ENCODE measurements at regions not wholly inside any gene's neighbourhood (a gene's known extent, or its start where the extent isn't known, plus 50 kb on each side); places are given as distances from the start of the nearest gene placed in this dataset.
A peak's percentile ranks its signal among the peaks of the same experiment; 100 is the strongest.
"Not testable (repeated sequence)": the region's sequence is repeated elsewhere in the genome, so short reads cannot be mapped to it uniquely, and the experiment has no call there.

DNA sequence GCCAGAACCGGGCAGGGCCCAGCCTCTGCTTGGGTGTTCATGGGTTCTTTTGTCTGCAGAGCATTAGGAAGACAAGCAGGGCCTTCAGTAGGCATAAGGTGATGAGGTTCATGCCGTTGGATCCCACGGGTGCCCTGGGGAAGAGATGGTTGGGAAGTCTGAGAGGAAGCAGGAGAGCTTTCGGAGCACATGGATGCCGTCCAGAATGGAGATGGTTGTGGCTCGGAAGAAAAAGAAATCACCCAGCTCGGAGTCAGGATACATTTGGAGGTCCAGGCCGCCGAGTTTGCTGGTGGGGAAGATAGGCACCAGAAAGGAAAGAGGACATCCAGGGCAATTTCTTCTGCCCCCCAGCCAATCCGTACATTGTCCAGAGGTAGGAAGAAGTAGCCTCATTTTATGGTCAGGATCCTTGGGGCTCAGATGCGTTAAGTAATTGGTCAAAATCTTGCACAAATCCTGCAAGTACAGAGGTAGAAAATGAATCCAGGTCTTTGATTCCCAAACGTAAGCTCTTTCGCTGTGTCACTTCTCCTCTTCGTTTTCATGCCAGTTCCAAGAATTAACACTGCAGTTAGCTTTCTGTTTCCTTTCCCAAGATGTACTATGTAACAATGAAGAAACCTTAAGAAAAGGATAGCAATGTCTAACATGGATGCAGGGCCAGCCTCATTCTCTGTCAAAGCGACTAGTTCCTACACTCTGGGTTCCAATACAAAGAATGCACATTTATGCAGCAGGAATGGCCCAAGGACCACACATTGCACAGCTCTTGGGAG is 147.8 kb upstream of the KLF6 start:
- DNase-seq (ENCODE audit: low spot score), result no peak

DNA sequence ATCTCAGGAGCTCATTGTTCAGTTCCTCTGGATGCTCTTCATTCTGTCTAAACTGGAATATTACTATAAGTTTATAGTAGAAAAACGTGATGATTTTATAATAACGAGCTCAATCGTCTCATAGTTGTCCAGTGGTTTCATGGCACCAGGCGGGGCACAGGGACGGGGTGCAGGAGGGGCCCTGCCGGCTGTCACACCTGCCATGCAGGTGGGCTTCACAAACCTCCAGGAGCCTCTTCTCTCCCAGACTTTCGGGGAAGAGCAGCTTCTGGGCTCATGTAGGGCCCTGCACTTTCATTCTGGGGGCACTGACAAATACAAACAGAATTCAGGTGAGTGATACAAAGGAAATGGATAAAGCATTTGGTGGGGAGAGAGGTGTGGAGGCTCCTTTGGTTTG is 146.9 kb upstream of the KLF6 start:
- no peak for DNase-seq (ENCODE audit: low spot score)

DNA sequence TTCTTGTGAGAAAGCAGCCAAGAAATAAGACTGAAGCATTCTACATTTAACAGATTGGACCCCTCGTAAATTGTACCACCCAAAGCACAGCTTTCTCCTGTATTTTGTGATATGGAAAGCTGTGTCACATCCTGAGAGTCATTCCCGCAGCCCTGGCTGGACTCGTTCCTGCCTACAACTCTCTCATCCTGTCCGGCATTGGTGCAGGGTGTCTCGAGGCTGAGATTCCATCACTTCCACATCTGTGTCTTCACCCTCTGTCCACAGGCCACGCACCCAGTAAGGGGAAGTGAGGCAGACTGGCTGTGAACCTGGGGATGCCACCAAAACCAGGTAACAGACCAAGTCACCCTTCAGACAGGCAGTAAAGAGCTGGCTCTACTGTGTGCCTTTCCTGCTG is 146.2 kb upstream of the KLF6 start:
- no peak for DNase-seq (ENCODE audit: low spot score)

DNA sequence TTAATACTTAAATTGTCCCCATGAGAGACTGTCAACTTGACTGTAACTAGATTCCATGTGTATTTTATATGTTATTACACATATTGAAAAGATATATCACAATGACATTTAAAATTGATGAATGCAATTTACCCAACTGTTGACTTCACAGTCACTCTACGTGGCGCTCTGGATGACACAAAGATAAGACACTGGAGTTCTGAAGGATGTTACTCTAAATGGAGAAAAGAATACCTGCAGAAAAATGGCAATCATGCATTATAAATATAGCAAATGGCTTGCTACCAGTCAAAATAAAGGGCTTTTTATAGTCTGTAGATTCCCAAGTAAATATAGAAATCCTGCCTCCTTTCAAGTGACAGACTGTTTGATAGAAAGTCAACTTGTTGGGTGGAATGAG is 143.6 kb upstream of the KLF6 start:
- DNase-seq (ENCODE audit: low spot score), result no peak

DNA sequence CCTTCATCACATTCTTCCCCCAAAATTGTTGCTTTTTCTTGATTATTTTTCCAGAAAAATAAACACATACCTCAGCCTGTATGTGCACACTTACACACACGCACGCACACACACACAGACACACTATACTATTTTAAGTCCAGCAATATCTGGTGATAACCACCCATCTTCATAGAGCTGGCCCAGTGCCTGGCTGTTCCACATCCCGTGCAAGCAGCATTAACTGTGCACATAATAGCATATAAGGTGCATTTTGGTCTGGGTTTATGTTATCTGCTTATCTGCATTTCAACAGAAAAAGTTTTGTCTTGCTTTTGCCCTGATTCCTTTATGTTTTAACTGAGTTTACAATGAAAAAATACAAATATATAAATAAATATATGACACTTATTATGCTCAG is 143.1 kb upstream of the KLF6 start:
- no peak for DNase-seq (ENCODE audit: low spot score)

DNA sequence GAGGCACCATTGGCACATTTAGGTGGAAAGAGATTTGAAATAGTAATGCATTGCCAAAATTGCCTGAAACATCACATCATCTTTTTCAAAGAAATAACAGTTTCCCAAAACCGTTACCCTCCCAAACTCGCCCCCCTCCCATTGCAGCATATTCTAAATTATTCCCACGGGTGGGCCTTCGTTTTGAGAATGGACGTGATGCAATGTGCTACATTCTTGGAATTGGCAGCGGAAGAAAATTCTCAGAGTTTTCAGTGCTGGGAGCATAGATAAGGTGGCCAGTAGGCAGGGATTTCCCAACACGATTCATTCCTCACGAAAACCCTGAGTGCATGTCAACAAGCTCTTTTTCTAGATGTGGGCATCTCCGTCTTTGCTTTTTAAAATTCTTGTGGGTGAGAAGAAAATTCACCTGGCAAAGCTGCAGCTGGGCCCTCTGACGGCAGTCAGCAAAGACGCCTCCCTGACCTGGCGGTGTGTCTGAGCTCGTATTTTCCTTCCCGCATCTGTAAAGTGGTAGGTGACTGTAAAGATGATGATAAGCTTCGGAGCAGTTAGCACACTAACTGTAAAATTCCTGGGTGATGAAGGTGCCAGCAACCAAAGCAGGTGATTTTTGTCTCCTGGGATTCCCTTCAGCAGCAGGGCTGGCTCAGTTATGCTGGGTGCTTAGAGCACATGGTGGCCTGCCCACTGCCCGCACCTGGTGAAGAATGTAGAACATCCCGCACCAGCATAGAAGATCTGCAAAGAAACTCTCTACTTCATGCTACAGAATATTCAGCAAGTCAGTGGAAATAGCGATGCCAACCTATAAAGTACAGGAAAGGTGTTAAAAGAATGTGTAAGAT is 141.9 kb upstream of the KLF6 start:
- no peak for DNase-seq (ENCODE audit: low spot score)

DNA sequence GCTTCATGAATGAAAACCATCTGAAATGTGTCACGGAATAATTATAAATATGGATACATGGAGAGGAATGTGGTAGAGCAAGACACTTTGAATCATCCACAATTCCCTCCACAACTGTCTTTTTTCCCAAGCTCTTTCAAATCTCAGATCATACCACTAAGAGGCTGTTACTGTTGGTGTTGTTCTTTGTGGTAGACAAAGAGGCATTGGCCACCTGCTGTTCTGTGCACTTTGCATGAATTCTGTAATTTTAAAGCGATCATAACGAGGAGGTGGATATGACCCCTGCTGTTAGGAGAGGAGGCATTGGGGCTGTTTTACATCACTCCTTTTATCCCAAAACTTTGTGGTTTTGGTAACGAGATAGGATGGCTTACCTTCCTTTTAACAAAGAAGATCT is 141.2 kb upstream of the KLF6 start:
- no peak for DNase-seq (ENCODE audit: low spot score)

DNA sequence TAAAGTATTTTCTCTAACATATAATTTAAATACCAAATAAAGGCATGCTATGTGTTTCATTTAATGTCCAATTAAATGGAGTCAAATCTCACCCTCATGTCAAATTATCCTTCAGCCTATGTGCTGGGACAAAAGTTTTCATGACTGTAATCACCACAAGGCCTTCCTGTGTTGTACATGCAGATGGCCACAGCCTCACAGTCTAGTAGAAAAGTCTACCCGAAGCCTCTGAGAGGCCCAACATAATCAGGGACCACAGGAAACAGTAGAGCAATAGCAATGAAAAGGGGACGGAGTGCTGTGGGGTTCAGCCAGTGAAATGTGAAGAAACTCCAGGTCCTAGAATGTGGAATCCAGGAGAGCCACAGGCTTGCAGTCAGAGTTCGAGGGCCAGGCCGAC is 140.2 kb upstream of the KLF6 start:
- no peak for DNase-seq (ENCODE audit: low spot score)

DNA sequence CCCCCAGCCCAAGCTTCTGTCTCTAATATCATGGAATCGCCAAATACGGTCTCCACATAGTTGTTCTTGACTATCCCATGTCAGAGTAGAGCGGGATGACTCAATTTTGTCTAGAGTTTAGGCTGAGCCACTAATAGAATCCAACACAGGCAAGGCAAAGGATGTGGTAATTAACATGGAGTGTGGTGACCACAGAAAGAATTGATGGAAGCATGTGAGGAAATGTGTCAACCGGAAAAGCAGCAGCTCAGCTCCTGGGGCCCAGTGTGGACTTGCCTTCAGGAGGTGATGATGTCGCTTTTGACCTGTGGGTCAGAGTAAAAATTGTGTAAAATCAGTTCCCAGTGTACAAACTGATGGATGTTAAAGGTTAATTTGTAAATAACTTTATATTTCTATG is 139.3 kb upstream of the KLF6 start:
- DNase-seq (ENCODE audit: low spot score), result peak; percentile 27

DNA sequence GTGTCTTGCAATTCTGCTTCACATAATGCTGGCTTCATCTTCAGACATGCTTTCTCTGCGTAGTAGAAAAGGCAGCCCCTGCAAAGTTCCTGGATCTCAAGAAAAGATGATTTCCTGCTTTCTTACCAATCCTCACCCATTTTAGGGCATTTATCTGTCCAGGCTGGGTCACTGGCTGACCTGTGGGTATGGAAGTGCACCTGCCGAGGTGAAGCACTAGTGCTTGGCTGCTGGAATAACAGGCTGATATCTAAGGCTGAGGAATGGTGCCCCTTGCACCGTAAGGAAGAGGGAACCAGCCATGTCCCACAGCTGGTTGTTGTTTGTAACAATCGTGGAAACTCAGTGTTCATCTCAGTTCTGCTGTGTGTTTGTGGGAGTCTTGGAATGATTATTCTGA is 138.0 kb upstream of the KLF6 start:
- DNase-seq (ENCODE audit: low spot score), result no peak

DNA sequence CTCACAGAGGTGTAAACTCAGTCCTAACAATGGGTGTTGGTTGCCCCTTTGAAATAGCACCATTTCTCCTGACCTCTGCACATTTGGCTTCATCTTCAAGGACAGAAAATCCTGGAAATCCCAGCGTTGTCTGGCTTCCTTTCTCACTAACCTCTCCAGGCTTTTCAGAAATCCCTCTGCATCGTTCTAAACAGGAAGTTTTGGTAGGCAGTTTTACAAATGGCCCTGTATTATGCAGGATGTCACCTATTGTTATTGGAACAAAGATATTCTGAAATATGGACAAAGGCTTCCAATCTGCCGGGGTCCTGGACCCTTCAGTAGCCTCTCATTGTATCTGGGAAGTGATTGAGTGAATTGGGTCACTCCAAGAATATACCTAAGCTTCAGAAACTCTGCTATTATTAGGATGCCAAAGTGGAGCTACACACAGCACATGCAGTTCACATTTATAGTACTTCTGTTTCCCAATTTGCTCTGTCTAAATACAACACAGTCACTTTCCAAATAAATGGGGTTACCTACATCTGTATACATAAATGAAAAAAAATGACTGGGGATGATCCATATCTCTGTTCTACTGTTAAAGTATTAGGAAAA is 134.8 kb upstream of the KLF6 start:
- DNase-seq (ENCODE audit: low spot score), result no peak

DNA sequence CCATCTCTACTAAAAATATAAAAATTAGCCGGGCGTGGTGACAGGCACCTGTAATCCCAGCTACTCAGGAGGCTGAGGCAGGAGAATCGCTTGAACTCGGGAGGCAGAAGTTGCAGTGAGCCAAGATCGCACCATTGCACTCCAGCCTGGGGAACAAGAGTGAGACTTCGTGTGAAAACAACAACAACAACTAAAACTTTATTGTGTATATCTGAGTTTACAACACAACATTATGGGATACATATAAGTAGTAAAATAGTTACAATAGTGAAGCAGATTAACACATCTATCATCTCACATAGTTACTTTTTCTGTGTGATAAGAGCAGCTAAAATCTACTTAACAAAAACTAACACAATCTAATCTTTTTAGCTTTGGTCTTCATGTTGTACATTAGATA is 132.4 kb upstream of the KLF6 start:
- not testable (repeated sequence) for DNase-seq (ENCODE audit: low spot score)

DNA sequence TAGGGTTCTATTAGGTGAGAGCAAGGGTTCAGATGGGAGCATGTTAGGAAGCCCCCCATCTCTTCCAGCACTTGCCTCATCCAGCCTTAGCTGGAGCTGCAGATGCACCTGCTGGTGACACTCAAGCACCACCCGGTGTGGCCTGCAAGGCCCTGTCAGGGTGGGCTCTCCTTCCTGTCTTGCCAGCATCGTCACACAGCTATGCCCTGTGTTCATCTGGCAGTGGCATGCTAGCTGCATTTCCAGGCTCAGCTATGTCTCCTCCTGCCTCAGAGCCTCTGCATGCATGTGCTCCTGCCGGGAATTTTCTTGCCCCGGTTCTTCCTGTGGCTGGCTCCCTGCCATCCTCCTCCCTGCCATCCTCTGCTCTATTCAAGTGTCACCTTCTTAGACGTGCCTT is 129.7 kb upstream of the KLF6 start:
- no peak for DNase-seq (ENCODE audit: low spot score)

DNA sequence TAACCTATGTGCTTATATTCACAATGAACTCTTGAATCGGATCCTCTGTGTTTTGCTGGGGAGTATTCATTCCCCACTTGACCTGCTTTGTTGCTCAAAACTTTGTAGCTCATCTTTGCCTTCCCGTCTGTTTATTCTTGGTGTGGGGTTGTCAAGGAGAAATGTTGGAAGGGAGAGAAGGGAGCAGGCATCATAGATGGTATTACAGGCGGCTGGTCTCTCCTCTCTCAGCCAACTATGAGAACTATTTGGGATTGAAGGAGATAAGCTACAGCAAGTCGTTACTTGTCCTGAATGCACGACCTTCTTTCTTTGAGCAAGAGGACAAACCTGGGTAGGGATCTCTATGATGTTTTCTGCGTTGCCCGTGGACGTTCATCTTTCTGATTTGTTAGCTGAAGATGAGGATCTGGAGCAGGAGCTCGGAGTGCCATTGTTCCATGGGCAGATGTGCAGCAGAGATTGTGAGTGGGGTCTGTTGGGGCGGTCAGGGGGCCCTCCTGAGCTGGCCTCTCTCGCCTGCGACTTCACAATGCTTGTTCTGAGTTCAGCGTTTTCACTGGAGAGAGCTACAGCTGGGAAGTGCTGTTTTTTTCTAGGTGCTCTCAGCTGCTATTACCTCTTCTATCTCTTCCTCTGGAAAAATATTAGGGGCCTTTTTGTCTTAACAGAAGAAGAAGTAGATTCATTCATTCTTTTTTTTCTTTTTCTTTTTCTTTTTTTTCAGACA is 126.9 kb upstream of the KLF6 start:
- no peak for DNase-seq (ENCODE audit: low spot score)

DNA sequence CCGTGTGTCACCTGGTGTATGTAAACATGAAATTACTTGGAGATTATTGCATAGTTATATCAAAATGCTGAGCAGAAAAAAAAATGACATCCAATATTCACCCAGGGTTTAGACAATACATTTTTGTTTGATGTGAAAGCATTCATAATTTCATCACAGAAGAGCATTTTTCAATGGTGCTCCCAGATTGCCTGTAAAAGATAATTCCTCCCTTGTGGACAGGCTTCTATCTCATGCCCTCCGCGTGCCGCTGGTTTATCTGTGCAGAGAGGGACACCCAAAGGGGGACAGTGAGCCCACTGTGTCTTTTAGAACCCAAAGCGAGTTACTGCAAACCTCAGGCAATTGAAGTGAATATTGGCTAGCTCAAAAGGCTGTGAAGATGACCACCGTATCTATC is 126.2 kb upstream of the KLF6 start:
- no peak for DNase-seq (ENCODE audit: low spot score)

DNA sequence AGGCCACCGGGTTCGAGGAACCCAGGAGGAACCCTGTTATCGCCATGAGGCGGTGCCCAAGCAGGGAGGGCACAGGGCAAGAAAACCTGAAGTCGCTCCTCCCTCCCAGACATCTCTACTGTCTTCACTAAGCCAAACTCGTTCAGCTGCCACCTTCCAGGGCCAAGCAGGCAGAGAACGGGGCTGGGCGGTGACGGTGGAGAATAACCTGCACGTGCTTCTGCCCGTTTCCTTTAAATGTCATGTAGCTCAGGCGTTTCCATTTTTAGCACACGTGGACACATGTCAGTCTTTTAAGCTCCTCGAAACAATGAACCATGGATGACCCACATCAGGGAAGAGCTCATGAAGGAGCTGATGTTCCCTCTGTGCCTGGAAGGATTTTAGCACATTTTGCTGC is 124.3 kb upstream of the KLF6 start:
- DNase-seq (ENCODE audit: low spot score), result no peak

DNA sequence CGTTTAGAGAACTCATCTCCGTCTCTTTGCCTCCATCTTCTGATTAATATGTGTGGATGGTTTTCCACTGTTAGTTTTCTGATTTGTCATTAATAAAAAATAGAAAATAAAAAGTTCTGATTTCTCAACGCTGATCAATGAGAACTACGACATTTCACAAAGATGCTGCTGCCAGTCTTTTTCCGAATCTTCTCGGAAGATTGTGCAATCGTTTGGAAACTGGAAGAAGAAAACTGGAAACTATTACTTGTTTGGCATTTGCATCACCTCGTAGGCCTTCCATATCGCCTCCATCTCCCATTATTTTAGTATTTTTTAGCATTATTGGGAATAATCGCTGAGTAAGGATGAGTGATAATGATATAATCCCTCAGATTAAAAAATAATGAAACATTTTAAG is 123.2 kb upstream of the KLF6 start:
- no peak for DNase-seq (ENCODE audit: low spot score)

DNA sequence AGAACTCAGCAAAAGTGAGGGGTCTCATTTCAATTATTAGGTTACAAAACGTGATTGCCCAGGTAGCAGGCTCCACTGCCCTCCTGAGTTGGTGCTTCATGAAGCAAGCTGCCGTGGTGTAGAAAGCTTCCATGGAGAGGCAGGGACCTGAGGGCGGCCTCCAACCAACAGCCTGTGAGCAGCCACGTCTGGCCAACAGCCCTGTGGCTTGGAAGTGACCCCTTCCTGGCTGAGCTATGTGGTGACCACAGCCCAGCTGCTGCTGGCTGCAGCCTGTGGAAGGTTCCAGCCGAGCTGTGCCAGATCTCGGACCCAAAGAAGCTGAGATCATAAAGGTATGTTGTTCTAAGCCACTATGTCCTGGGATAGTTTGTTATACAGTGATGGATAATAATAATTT is 122.5 kb upstream of the KLF6 start:
- DNase-seq (ENCODE audit: low spot score), result no peak

DNA sequence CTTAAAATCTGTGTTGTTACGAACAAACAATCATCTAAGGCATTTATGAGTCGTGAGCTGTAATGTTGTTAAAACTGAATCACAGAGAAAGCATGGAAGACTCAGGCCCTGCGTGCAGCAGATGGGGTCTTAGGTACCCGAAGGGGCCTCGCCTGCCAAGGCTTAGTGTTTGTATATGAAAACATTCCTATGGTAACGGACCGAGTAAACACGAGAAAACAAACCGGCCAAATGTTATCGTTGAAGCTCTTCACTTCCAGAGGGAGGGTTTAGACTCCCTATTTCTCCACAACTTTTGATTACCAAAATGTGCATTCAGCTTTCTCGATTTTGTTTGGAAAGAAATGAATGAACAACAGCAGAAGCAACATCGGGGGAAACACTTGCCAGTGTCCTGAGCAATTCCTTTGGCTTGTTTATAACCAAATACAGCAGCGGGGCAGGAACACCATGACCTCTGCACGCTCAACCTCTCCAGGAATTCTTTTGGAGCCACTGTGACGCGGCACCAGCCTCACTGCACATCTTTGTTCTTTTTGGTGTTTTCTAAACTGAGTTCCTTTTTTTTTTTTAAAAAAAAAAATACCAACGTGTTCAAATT is 121.6 kb upstream of the KLF6 start:
- no peak for DNase-seq (ENCODE audit: low spot score)

DNA sequence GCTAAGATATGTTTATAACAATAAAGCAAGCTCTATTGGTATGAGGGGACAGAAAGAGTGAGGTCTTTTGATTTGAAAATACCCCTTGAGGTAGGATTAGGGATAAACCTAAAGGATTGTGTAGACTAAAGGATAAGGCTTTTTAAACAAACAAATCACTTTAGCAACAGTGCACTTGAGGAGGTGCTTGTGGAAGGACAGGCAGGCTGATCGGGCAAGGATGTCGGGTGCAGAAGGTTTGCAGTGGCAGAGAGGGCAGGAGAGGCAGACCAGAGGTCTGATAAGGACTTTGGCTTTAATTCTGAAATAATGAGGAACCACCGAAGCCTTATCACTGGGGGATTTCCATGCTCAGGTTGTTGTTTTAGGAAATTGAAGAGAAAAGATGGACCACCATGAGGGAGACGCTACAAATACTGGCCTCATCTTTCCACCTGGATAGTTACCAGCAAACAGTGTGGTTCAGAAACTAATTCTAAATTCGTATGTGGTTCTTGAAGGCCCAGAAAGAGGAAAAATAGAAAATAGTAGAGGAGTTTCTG is 119.5 kb upstream of the KLF6 start:
- no peak for DNase-seq (ENCODE audit: low spot score)

DNA sequence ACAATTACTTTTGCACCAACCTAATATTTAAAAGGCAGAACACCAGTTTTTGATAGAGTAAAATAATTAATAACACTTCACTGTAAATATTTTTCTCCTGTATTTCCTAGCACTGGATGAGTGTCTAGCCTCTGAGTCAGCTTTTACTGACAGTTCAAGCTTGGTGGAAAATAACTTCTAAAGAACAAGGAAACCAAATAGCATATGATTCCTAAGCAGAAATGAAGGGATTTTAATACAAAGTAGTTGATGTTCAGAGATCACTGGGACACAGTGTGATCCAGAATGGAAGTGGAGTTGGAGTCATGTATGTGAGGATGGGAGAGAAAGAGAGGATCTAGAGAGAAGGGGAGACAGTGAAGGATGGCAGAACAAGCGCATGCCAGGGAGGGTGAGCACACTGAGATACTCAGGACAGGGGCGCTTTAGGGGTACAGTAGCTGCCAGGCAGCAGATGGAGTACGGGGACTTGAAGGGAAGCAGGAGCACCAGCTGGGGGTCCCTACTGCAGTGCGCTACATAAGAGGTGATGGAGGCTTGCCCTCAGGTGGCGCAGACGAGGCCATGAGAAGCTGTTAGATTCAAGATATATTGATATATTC is 117.9 kb upstream of the KLF6 start:
- DNase-seq (ENCODE audit: low spot score), result no peak

Measured in RKO (cell line).